ENCODE measurements at regions not wholly inside any gene's neighbourhood (a gene's known extent, or its start where the extent isn't known, plus 50 kb on each side); places are given as distances from the start of the nearest gene placed in this dataset.
"Not testable (repeated sequence)": the region's sequence is repeated elsewhere in the genome, so short reads cannot be mapped to it uniquely, and the experiment has no call there.

DNA sequence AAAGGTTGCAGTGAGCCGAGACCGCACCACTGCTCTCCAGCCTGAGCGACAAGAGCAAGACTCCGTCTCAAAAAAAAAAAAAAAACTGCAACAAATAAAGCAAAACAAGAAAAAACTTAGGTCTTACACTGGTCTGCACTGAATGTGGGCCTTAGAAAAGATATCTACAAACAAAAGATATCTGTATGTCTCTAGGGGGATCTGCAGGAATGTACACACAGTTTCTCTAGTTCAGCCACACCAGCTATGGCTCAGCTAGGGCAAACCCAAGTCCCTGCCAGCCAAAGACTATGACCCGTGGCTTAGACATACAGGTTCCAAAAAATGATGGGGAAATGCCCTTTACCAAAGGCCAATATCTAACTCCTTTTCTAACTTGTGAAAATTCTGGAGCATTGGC is 202.4 kb upstream of the KAZN start:
- Mint-ChIP-seq H3K36me3 (ENCODE audit: low read depth) (no peaks in the 10 kb centered on the region), H3K4me3 (no peak overlapping the region), H3K4me1 (ENCODE audit: low read depth) (no peaks in the 10 kb centered on the region), H3K27me3 (peaks cover 21% of the 10 kb centered on the region), H3K9me3 (no peaks in the 10 kb centered on the region), H3K27ac (no peak overlapping the region)
- no peak for DNase-seq

DNA sequence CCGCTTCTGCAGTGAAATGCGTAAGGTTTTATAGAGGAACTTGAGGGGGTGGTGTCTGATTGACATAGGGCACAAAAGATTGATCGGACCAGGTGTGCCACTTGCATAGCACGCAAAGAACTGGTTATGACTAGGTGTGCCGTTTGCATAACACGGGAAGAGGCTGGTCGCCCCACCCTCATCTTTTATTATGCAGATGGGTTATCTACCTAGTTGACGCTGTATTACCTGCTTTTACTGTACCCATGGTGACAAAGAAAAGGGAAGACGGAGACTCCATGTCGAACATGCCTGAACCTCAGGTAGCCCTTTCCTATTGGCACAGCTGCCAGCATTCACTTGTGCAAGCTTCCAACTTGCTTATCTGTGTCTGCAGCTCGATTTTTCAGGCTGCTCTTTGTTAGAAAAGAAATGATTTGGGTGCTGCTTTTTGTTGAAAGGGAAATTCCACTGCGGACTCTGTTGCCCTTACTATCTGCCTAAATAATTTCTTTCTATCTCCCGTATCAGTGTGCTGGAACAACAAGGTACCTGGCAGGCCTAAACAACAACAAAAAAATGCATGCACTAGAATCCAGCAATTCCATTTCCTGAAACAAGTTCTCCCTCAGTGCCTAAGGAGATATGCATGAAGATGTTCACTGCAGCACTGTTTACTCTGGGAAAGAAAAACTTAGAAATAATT is 194.4 kb upstream of the KAZN start:
- H3K9me3 Mint-ChIP-seq: no peaks in the 10 kb centered on the region
- peaks cover 19% of the 10 kb centered on the region for H3K27me3 Mint-ChIP-seq
- DNase-seq: no peak
- H3K27ac Mint-ChIP-seq: no peak overlapping the region
- no peak overlapping the region for H3K4me3 Mint-ChIP-seq
- no peaks in the 10 kb centered on the region for H3K36me3 Mint-ChIP-seq (ENCODE audit: low read depth)
- H3K4me1 Mint-ChIP-seq (ENCODE audit: low read depth): no peaks in the 10 kb centered on the region

- DNase-seq: no peak
- H3K4me3 Mint-ChIP-seq: no peak overlapping the region
Observed at GRCh38 chr1:14404862-14405301, 193.6 kb upstream of the KAZN start.

GRCh38 chr1:14412235-14412634 is 186.2 kb upstream of the KAZN start:
- Mint-ChIP-seq H3K27ac (no peak overlapping the region), H3K9me3 (no peaks in the 10 kb centered on the region), H3K27me3 (peaks cover 19% of the 10 kb centered on the region), H3K4me3 (no peak overlapping the region), H3K36me3 (ENCODE audit: low read depth) (no peaks in the 10 kb centered on the region), H3K4me1 (ENCODE audit: low read depth) (no peaks in the 10 kb centered on the region)
- no peak for DNase-seq

More at GRCh38 chr1:14404862-14405301, 193.6 kb upstream of the KAZN start:
- Mint-ChIP-seq H3K9me3 (no peaks in the 10 kb centered on the region), H3K27ac (no peak overlapping the region), H3K4me1 (ENCODE audit: low read depth) (no peaks in the 10 kb centered on the region), H3K27me3 (peaks cover 17% of the 10 kb centered on the region), H3K36me3 (ENCODE audit: low read depth) (no peaks in the 10 kb centered on the region)

GRCh38 chr1:14413819-14414490 is 184.5 kb upstream of the KAZN start:
- DNase-seq: no peak
- Mint-ChIP-seq H3K36me3 (ENCODE audit: low read depth) (no peaks in the 10 kb centered on the region), H3K4me1 (ENCODE audit: low read depth) (no peaks in the 10 kb centered on the region), H3K4me3 (no peak overlapping the region), H3K27ac (no peak overlapping the region), H3K9me3 (no peaks in the 10 kb centered on the region), H3K27me3 (peaks cover 14% of the 10 kb centered on the region)

DNA sequence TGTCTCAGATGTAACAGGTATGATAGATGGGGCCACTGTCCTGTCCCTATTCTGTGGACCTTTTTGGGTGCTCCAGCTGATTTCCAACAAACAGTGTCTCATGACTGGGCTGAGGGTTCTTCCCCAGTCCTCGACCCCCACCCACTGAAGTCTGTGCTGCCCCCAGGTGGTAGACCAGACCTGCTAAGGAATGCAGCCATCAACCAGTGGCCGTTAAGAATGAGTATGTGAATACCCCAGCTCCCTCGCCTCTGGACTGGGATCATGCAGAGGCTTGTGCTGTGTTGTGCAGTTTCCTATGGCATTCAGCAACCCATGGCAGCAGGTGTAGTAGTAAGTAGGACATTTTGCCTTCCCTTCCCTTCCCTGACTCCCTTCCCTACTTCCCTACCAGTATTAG is 183.1 kb upstream of the KAZN start:
- H3K27ac Mint-ChIP-seq: no peak overlapping the region
- no peaks in the 10 kb centered on the region for H3K36me3 Mint-ChIP-seq (ENCODE audit: low read depth)
- H3K27me3 Mint-ChIP-seq: peaks cover 3% of the 10 kb centered on the region
- H3K4me1 Mint-ChIP-seq (ENCODE audit: low read depth): no peaks in the 10 kb centered on the region
- DNase-seq: no peak
- no peaks in the 10 kb centered on the region for H3K9me3 Mint-ChIP-seq
- H3K4me3 Mint-ChIP-seq: no peak overlapping the region

DNA sequence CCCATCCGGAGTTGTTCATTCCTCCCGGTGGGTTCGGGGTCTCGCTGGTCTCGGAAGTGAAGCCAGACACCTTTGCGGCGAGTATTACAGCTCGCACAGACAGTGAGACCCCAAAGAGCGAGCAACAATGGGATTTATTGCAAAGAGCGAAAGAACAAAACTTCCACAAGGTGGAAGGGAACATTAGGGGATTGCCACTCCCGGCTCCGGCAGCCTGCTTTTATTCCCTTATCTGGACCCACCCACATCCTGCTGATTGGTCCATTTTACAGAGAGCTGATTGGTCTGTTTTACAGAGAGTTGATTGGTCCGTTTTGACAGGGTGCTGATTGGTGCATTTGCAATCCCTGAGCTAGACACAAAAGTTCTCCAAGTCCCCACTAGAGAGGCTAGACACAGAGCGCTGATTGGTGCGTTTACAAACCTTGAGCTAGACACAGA is 178.7 kb upstream of the KAZN start:
- not testable (repeated sequence) for H3K27me3 Mint-ChIP-seq

GRCh38 chr1:14420686-14421085 is 177.8 kb upstream of the KAZN start:
- no peak for DNase-seq
- H3K27me3 Mint-ChIP-seq: peaks cover 7% of the 10 kb centered on the region
- H3K9me3 Mint-ChIP-seq: no peaks in the 10 kb centered on the region
- H3K36me3 Mint-ChIP-seq (ENCODE audit: low read depth): no peaks in the 10 kb centered on the region
- no peak overlapping the region for H3K27ac Mint-ChIP-seq
- H3K4me3 Mint-ChIP-seq: no peak overlapping the region
- H3K4me1 Mint-ChIP-seq (ENCODE audit: low read depth): no peaks in the 10 kb centered on the region

More for the DNA sequence above, 178.7 kb upstream of the KAZN start:
- DNase-seq; H3K27ac Mint-ChIP-seq; H3K4me1 Mint-ChIP-seq (ENCODE audit: low read depth); H3K4me3 Mint-ChIP-seq; H3K9me3 Mint-ChIP-seq; H3K36me3 Mint-ChIP-seq (ENCODE audit: low read depth): not testable (repeated sequence)

- DNase-seq: no peak
- H3K4me3 Mint-ChIP-seq: no peak overlapping the region
- H3K27me3 Mint-ChIP-seq: peaks cover 7% of the 10 kb centered on the region
- H3K4me1 Mint-ChIP-seq (ENCODE audit: low read depth): no peaks in the 10 kb centered on the region
- H3K36me3 Mint-ChIP-seq (ENCODE audit: low read depth): no peaks in the 10 kb centered on the region
- no peaks in the 10 kb centered on the region for H3K9me3 Mint-ChIP-seq
- no peak overlapping the region for H3K27ac Mint-ChIP-seq
Observed at GRCh38 chr1:14421295-14421976, 177.0 kb upstream of the KAZN start.

DNA sequence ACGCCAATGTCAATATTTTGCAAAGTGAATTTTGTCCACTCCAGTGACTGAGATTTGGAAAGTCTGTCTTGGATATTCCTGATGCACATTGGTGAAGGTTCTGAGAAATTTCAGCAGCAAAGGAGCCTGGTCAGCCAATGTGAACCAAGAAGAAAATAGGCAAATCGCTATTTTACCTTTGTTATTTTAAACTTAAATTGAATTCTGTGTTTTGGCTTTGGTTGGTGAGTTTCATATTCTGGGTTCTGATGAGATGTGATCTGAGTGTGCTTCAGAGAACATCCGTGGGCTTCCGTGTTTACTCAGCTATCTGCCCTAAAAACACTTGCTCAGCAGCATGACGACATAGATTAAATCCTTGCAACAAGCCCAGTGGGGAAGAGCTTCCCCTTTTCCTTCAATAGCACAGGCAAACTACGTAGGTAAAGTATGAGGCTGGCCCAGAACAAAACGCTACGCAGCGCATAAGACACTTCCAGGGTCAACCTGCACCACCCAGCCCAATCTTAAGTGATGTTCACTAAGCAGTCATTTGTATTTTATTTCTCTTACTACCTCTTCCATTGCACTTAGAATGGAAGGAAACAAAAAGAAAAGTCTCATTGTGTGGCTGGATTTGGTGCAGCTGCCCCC is 176.4 kb upstream of the KAZN start:
- H3K27me3 Mint-ChIP-seq: peaks cover 7% of the 10 kb centered on the region
- H3K9me3 Mint-ChIP-seq: no peaks in the 10 kb centered on the region
- DNase-seq: no peak
- no peaks in the 10 kb centered on the region for H3K4me1 Mint-ChIP-seq (ENCODE audit: low read depth)
- H3K36me3 Mint-ChIP-seq (ENCODE audit: low read depth): no peaks in the 10 kb centered on the region
- H3K4me3 Mint-ChIP-seq: no peak overlapping the region
- no peak overlapping the region for H3K27ac Mint-ChIP-seq

GRCh38 chr1:14424325-14425002 is 174.0 kb upstream of the KAZN start:
- no peaks in the 10 kb centered on the region for H3K9me3 Mint-ChIP-seq
- no peak overlapping the region for H3K27ac Mint-ChIP-seq
- peaks cover 7% of the 10 kb centered on the region for H3K27me3 Mint-ChIP-seq
- H3K36me3 Mint-ChIP-seq (ENCODE audit: low read depth): no peaks in the 10 kb centered on the region
- no peaks in the 10 kb centered on the region for H3K4me1 Mint-ChIP-seq (ENCODE audit: low read depth)
- DNase-seq: no peak
- H3K4me3 Mint-ChIP-seq: no peak overlapping the region

DNA sequence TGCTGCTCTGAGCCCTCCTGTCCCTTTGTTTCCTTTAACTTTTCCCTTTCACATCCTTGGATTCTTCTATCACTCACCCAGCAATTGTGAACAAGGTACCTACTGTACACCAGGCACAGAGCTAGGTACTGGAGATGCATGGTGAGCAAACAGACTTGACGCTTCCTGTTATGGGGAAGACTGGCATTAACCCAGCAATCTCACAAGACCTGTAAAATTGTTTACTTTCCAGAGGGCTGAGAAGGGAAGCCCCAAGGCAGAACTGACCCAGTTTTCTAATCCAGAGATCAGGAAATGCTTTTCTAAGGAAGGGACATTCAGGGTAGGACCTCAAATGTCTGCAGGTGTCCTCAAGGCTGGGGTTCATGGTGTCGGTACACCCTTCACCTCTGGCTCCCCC is 171.6 kb upstream of the KAZN start:
- H3K36me3 Mint-ChIP-seq (ENCODE audit: low read depth): no peaks in the 10 kb centered on the region
- H3K27me3 Mint-ChIP-seq: peaks cover 9% of the 10 kb centered on the region
- H3K4me1 Mint-ChIP-seq (ENCODE audit: low read depth): no peaks in the 10 kb centered on the region
- no peak overlapping the region for H3K27ac Mint-ChIP-seq
- no peak overlapping the region for H3K4me3 Mint-ChIP-seq
- no peak for DNase-seq
- no peaks in the 10 kb centered on the region for H3K9me3 Mint-ChIP-seq

- no peak overlapping the region for H3K27ac Mint-ChIP-seq
- no peak overlapping the region for H3K4me3 Mint-ChIP-seq
- no peak for DNase-seq
- H3K9me3 Mint-ChIP-seq: peaks cover 3% of the 10 kb centered on the region
- H3K4me1 Mint-ChIP-seq (ENCODE audit: low read depth): no peaks in the 10 kb centered on the region
- no peaks in the 10 kb centered on the region for H3K36me3 Mint-ChIP-seq (ENCODE audit: low read depth)
- H3K27me3 Mint-ChIP-seq: peaks cover 9% of the 10 kb centered on the region
Observed at GRCh38 chr1:14429577-14429976, 168.9 kb upstream of the KAZN start.

GRCh38 chr1:14432728-14433127 is 165.8 kb upstream of the KAZN start:
- not testable (repeated sequence) for H3K4me3 Mint-ChIP-seq; H3K27me3 Mint-ChIP-seq; DNase-seq; H3K36me3 Mint-ChIP-seq (ENCODE audit: low read depth); H3K27ac Mint-ChIP-seq; H3K4me1 Mint-ChIP-seq (ENCODE audit: low read depth); H3K9me3 Mint-ChIP-seq
